ENCODE measurements at regions not wholly inside any gene's neighbourhood (a gene's known extent, or its start where the extent isn't known, plus 50 kb on each side); places are given as distances from the start of the nearest gene placed in this dataset.

GRCh38 chr20:40254023-40254772 lies 434.8 kb downstream of the MAFB start:
- DNase-seq (ENCODE audit: low read depth), result no peak
- H3K4me3 ChIP-seq (ENCODE audit: low read depth, low read length), result no peak overlapping the region
- TF ChIP-seq, protein P1, sequence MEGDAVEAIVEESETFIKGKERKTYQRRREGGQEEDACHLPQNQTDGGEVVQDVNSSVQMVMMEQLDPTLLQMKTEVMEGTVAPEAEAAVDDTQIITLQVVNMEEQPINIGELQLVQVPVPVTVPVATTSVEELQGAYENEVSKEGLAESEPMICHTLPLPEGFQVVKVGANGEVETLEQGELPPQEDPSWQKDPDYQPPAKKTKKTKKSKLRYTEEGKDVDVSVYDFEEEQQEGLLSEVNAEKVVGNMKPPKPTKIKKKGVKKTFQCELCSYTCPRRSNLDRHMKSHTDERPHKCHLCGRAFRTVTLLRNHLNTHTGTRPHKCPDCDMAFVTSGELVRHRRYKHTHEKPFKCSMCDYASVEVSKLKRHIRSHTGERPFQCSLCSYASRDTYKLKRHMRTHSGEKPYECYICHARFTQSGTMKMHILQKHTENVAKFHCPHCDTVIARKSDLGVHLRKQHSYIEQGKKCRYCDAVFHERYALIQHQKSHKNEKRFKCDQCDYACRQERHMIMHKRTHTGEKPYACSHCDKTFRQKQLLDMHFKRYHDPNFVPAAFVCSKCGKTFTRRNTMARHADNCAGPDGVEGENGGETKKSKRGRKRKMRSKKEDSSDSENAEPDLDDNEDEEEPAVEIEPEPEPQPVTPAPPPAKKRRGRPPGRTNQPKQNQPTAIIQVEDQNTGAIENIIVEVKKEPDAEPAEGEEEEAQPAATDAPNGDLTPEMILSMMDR (IDR thresholded peaks at IDR 0.05; ENCODE audit: control insufficient read depth, extremely low read depth, insufficient read depth), result no peak

DNA sequence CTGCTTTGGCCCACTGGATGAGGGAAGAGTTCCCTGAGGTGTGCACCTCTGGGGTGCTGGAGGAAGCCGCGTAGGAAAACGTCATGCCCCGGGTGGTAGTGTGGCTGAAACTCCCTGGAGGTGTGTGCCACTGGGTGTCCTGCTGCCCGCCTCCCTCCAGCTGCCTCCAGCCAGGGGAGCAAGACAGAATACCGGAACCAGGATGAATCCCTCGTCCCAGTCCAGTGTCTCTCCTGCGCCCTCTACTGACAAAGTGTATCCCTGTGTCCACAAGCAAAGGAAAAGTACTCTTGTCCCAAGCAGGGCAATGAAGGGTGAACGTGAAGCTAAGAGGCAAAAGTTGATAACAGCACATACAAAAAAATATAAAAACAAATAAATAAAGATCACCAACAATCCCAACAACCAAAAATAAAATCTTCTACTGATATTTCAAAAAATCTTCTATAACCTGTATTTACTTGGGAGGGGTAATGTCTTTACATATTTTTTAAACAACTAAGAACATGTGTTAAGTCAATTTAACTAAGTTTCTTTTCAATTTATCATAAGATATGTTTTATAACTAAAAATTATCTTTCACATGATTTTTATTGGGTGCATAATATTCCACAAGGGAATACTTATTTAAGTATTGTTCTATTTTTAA lies 437.6 kb downstream of the MAFB start:
- TF ChIP-seq, protein P1 (IDR thresholded peaks at IDR 0.05; ENCODE audit: control insufficient read depth, extremely low read depth, insufficient read depth), result peak; percentile 47
- H3K4me3 ChIP-seq (ENCODE audit: low read depth, low read length), result no peak overlapping the region
- DNase-seq (ENCODE audit: low read depth), result no peak

- no peak overlapping the region for H3K4me3 ChIP-seq (ENCODE audit: low read depth, low read length)
- TF ChIP-seq, protein P1 (IDR thresholded peaks at IDR 0.05; ENCODE audit: control insufficient read depth, extremely low read depth, insufficient read depth), result no peak
- no peak for DNase-seq (ENCODE audit: low read depth)
These were observed 439.2 kb downstream of the MAFB start for GRCh38 chr20:40249805-40250204.

GRCh38 chr20:40245829-40246228 lies 443.2 kb downstream of the MAFB start:
- no peak overlapping the region for H3K4me3 ChIP-seq (ENCODE audit: low read depth, low read length)
- no peak for DNase-seq (ENCODE audit: low read depth)
- TF ChIP-seq, protein P1 (IDR thresholded peaks at IDR 0.05; ENCODE audit: control insufficient read depth, extremely low read depth, insufficient read depth), result no peak

GRCh38 chr20:40244286-40244685 lies 444.8 kb downstream of the MAFB start:
- H3K4me3 ChIP-seq (ENCODE audit: low read depth, low read length), result no peak overlapping the region
- no peak for DNase-seq (ENCODE audit: low read depth)
- TF ChIP-seq, protein P1 (IDR thresholded peaks at IDR 0.05; ENCODE audit: control insufficient read depth, extremely low read depth, insufficient read depth), result no peak

DNA sequence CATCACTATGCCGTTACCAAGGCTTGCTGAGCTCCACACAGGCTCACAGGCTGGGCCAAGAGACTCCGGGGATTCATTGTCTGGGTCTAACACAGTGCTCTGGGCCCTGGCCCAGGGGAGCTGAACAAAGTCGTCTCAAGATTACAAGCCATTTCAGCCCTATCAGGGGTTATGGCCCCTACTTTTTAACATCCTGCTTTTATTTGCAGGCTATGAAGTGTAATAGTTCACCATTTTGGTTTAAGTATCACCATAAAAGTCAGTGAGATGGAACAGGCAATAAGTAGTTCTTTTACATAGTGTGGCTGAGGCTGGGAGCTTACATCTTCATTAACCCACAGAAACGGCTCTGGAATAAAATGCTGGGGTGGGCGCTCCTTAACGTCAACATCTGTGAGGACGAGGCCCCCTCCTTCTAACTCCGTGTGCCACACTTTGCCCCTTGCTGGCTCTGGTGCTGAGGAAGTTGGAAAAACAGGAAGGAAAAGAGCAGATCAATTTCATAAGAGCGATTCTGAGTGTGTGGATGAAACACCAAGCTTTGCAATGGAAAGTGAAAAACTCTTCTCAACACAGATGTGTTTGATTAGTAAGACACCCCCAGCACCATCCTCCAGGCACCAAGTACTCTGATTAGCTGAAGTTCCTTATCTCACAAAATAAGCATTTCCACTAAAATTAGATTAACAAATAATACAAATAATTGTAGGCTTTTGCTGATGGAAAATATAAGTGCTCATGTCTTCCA lies 447.3 kb downstream of the MAFB start:
- DNase-seq (ENCODE audit: low read depth), result no peak
- H3K4me3 ChIP-seq (ENCODE audit: low read depth, low read length), result no peak overlapping the region
- TF ChIP-seq, protein P1 (IDR thresholded peaks at IDR 0.05; ENCODE audit: control insufficient read depth, extremely low read depth, insufficient read depth), result no peak
